SK-N-SH (cell line): ENCODE measurements at regions not wholly inside any gene's neighbourhood (a gene's known extent, or its start where the extent isn't known, plus 50 kb on each side); places are given as distances from the start of the nearest gene placed in this dataset.

ENCODE experiments used
- CTCF ChIA-PET: fragments of 300-600, 350-600 bp; formaldehyde crosslinking; extraction: SDS; loops from one replicate; lab custom pipeline; 2021; lab: Yijun Ruan, JAX
- POLR2A ChIA-PET: fragments of 350-600 bp; sonication (Branson Sonifier 250); formaldehyde crosslinking; extraction: SDS; loops from one replicate; lab custom pipeline; 2020; ENCODE audit warnings: antibody characterized with exemption, inconsistent platforms; lab: Yijun Ruan, JAX
- DNase-seq: peaks from one replicate; pipeline ENCODE4 v3.0.0; 2012
- H2AFZ ChIP-seq: fragments of 200-600 bp; sonication (generic); 2 replicates; pipeline ENCODE4 v1.8.1; 2016; ENCODE audit warnings: antibody characterized with exemption, mild to moderate bottlenecking, low read depth
- H3F3A ChIP-seq: fragments of 200-600 bp; sonication (generic); replicated peaks from 2 replicates; pipeline ENCODE3; 2016; ENCODE audit warnings: antibody characterized with exemption, mild to moderate bottlenecking; ENCODE audit not compliant: insufficient read depth
- H3K27ac ChIP-seq, 2 experiments: fragments of 200-500 bp in 1 of 2; fragments of 200-600 bp in 1 of 2; sonication (Bioruptor generic) in 1 of 2; sonication (generic), shearing (Covaris generic) in 1 of 2; 2 replicates each; pipeline versions ENCODE4 v1.5.1 to v1.6.1; 2014 to 2016; ENCODE audit warnings: low read depth in 2 of 2, inconsistent platforms in 1 of 2, low read length in 1 of 2, mild to moderate bottlenecking in 1 of 2, mixed read lengths in 1 of 2
- H3K27me3 ChIP-seq: fragments of 200-600 bp; sonication (generic), shearing (Covaris generic); 2 replicates; pipeline ENCODE4 v1.6.1; 2016; ENCODE audit warnings: mixed run types; ENCODE audit not compliant: insufficient read depth
- H3K36me3 ChIP-seq, 2 experiments: fragments of 200-500 bp in 1 of 2; fragments of 200-600 bp in 1 of 2; sonication (Bioruptor generic) in 1 of 2; sonication (generic) in 1 of 2; replicated peaks in 1 of 2; 2 replicates each; pipeline versions ENCODE3 to v1.5.1; 2014 to 2016; ENCODE audit warnings: low read length in 1 of 2, mild to moderate bottlenecking in 1 of 2; ENCODE audit not compliant: insufficient read depth in 2 of 2, control insufficient read depth in 1 of 2
- H3K4me1 ChIP-seq, 2 experiments: fragments of 200-500 bp in 1 of 2; fragments of 200-600 bp in 1 of 2; sonication (Bioruptor generic) in 1 of 2; sonication (generic), shearing (Covaris generic) in 1 of 2; 2 replicates each; pipeline versions ENCODE4 v1.5.1 to v1.6.1; 2014 to 2016; ENCODE audit warnings: low read depth in 1 of 2, low read length in 1 of 2, mixed run types in 1 of 2; ENCODE audit not compliant: insufficient read depth in 2 of 2, control insufficient read depth in 1 of 2
- H3K4me2 ChIP-seq: fragments of 200-600 bp; sonication (generic), shearing (Covaris generic); 2 replicates; pipeline ENCODE4 v1.6.1; 2017; ENCODE audit warnings: mixed run types
- H3K4me3 ChIP-seq, 2 experiments: fragments of 200-500 bp in 1 of 2; fragments of 200-600 bp in 1 of 2; sonication (Bioruptor generic) in 1 of 2; sonication (generic), shearing (Covaris generic) in 1 of 2; 2 replicates each; pipeline versions ENCODE4 v1.5.1 to v1.8.1; 2014 to 2016; ENCODE audit warnings: low read depth in 2 of 2, inconsistent platforms in 1 of 2, low read length in 1 of 2, mild to moderate bottlenecking in 1 of 2, mixed read lengths in 1 of 2, moderate library complexity in 1 of 2
- H3K79me2 ChIP-seq: fragments of 200-600 bp; sonication (generic); 2 replicates; pipeline ENCODE4 v1.8.1; 2017; ENCODE audit warnings: mild to moderate bottlenecking; ENCODE audit not compliant: insufficient read depth
- H3K9ac ChIP-seq: fragments of 200-600 bp; sonication (generic); 2 replicates; pipeline ENCODE4 v1.6.1; 2017; ENCODE audit warnings: mixed run types
- H3K9me2 ChIP-seq: fragments of 200-600 bp; sonication (generic); 2 replicates; pipeline ENCODE4 v1.6.1; 2017; ENCODE audit warnings: mixed run types
- H3K9me3 ChIP-seq: fragments of 200-600 bp; sonication (generic); 2 replicates; pipeline ENCODE4 v1.6.1; 2017; ENCODE audit warnings: mixed run types, mild to moderate bottlenecking, moderate library complexity
- H4K20me1 ChIP-seq: fragments of 200-600 bp; sonication (generic); 2 replicates; pipeline ENCODE4 v1.6.1; 2017; ENCODE audit warnings: mild to moderate bottlenecking, mixed run types; ENCODE audit not compliant: insufficient read depth
- CHD2 ChIP-seq: fragments of 150-350 bp; IDR thresholded peaks from 2 replicates; pipeline ENCODE4 v1.6.1; 2018; ENCODE audit warnings: low read length; ENCODE audit not compliant: partially characterized antibody
- ELF1 ChIP-seq: IDR thresholded peaks from 2 replicates; pipeline ENCODE4 v1.4.0; 2012
- FOSL2 ChIP-seq: IDR thresholded peaks from 2 replicates; pipeline ENCODE4 v1.4.0; 2012; ENCODE audit warnings: low read depth, mild to moderate bottlenecking, moderate library complexity, borderline replicate concordance
- FOXJ3 ChIP-seq: sonication (generic); formaldehyde crosslinking; IDR thresholded peaks from 2 replicates; pipeline ENCODE4 v1.5.1; 2020; ENCODE audit warnings: mild to moderate bottlenecking, missing genetic modification reagents
- FOXM1 ChIP-seq: IDR thresholded peaks from 2 replicates; pipeline ENCODE4 v1.4.0; 2012; ENCODE audit warnings: low read depth, mild to moderate bottlenecking
- GABPA ChIP-seq: IDR thresholded peaks from 2 replicates; pipeline ENCODE4 v1.4.0; 2012; ENCODE audit warnings: low read depth, mild to moderate bottlenecking
- GATA2 ChIP-seq: sonication (generic); formaldehyde crosslinking; IDR thresholded peaks from 2 replicates; pipeline ENCODE4 v1.5.0; 2020; ENCODE audit warnings: mild to moderate bottlenecking, missing genetic modification reagents
- JUND ChIP-seq: IDR thresholded peaks from 2 replicates; pipeline ENCODE4 v1.4.0; 2012
- MAX ChIP-seq: IDR thresholded peaks from 2 replicates; pipeline ENCODE4 v1.4.0; 2012; ENCODE audit warnings: low read depth
- NFIC ChIP-seq: IDR thresholded peaks from 2 replicates; pipeline ENCODE4 v1.4.0; 2012; ENCODE audit warnings: borderline replicate concordance
- RCOR1 ChIP-seq: fragments of 150-350 bp; IDR thresholded peaks from 2 replicates; pipeline ENCODE4 v1.6.1; 2017; ENCODE audit warnings: antibody characterized with exemption, low read length
- RXRA ChIP-seq: IDR thresholded peaks from 2 replicates; pipeline ENCODE4 v1.4.0; 2012; ENCODE audit warnings: low read depth, mild to moderate bottlenecking, borderline replicate concordance
- TAF1 ChIP-seq: IDR thresholded peaks from 2 replicates; pipeline ENCODE4 v1.6.1; 2012; ENCODE audit warnings: low read depth, mild to moderate bottlenecking, low read length, moderate library complexity, borderline replicate concordance
- TCF12 ChIP-seq: IDR thresholded peaks from 2 replicates; pipeline ENCODE4 v1.4.0; 2012
- TEAD4 ChIP-seq: IDR thresholded peaks from 2 replicates; pipeline ENCODE4 v1.4.0; 2012; ENCODE audit warnings: mild to moderate bottlenecking, borderline replicate concordance; ENCODE audit not compliant: insufficient read depth
- YY1 ChIP-seq: IDR thresholded peaks from 2 replicates; pipeline ENCODE4 v1.4.0; 2012; ENCODE audit warnings: low read depth, mild to moderate bottlenecking
- ZBTB33 ChIP-seq: IDR thresholded peaks from 2 replicates; pipeline ENCODE4 v1.4.0; 2012; ENCODE audit warnings: low read depth, borderline replicate concordance
- WGBS: methylation state at CpG from one replicate; pipeline ENCODE4 v1.1.6; 2017; ENCODE audit warnings: low lambda C conversion rate; 5-methylcytosine and 5-hydroxymethylcytosine counted together
- TF ChIP-seq, protein P1 (sequence below): fragments of 200-600 bp; sonication (generic); IDR thresholded peaks from 2 replicates; pipeline ENCODE4 v1.6.1; 2017; ENCODE audit warnings: antibody characterized with exemption, mild to moderate bottlenecking, moderate library complexity
- TF ChIP-seq, protein P2 (sequence below): IDR thresholded peaks from 2 replicates; pipeline ENCODE4; 2012
- TF ChIP-seq, protein P3 (sequence below): IDR thresholded peaks from 2 replicates; pipeline ENCODE4 v1.4.0; 2012; ENCODE audit warnings: low read depth, borderline replicate concordance

DNA sequence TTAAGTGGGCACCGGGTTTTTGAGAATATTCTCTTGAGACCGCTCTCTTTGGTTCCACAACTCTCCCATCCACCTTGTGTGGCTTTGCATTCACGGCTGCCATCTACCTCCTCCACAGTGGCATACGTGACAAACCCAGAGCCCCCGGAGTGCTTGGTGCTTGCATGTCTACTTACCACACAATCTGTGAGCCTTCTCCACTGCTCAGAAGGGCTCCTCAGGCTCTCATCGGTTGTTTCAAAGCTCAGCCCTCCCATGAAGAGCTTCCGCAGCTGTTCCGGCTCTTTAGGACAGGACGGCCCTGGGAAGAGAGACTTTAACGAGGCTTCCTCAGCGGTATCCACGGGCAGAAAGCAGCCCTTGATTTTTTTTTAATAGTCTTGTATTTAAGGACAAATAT, 167.6 kb upstream of the ANK2 start:
- Histone ChIP-seq H3K9me3 (no peaks in the 10 kb centered on the region), H3K27me3 (no peaks in the 10 kb centered on the region), H3K4me2 (no peak overlapping the region), H4K20me1 (no peaks in the 10 kb centered on the region), H3K27ac (no peak overlapping the region), H3K4me3 (no peak overlapping the region), H3K4me1 (no peaks in the 10 kb centered on the region; a peak in 2 of 4 replicates), H2AFZ (no peak overlapping the region), H3K79me2 (no peaks in the 10 kb centered on the region), H3F3A (no peaks in the 10 kb centered on the region), H3K9me2 (no peaks in the 10 kb centered on the region), H3K36me3 (no peaks in the 10 kb centered on the region), H3K9ac (no peak overlapping the region)
- ChIA-PET POLR2A (no interaction called here), CTCF (no interaction called here)
- TF ChIP-seq JUND: no peak
- TF ChIP-seq, protein P1, sequence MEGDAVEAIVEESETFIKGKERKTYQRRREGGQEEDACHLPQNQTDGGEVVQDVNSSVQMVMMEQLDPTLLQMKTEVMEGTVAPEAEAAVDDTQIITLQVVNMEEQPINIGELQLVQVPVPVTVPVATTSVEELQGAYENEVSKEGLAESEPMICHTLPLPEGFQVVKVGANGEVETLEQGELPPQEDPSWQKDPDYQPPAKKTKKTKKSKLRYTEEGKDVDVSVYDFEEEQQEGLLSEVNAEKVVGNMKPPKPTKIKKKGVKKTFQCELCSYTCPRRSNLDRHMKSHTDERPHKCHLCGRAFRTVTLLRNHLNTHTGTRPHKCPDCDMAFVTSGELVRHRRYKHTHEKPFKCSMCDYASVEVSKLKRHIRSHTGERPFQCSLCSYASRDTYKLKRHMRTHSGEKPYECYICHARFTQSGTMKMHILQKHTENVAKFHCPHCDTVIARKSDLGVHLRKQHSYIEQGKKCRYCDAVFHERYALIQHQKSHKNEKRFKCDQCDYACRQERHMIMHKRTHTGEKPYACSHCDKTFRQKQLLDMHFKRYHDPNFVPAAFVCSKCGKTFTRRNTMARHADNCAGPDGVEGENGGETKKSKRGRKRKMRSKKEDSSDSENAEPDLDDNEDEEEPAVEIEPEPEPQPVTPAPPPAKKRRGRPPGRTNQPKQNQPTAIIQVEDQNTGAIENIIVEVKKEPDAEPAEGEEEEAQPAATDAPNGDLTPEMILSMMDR: no peak
- TF ChIP-seq TCF12: no peak
- TF ChIP-seq YY1: no peak
- TF ChIP-seq ELF1: no peak
- no peak for TF ChIP-seq FOSL2
- TF ChIP-seq, protein P2, sequence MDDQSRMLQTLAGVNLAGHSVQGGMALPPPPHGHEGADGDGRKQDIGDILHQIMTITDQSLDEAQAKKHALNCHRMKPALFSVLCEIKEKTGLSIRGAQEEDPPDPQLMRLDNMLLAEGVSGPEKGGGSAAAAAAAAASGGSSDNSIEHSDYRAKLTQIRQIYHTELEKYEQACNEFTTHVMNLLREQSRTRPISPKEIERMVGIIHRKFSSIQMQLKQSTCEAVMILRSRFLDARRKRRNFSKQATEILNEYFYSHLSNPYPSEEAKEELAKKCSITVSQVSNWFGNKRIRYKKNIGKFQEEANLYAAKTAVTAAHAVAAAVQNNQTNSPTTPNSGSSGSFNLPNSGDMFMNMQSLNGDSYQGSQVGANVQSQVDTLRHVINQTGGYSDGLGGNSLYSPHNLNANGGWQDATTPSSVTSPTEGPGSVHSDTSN: no peak
- TF ChIP-seq GABPA: no peak
- TF ChIP-seq TAF1: no peak
- TF ChIP-seq ZBTB33: no peak
- no peak for TF ChIP-seq GATA2 (CRISPR knock-in tag)
- no peak for TF ChIP-seq TEAD4
- TF ChIP-seq FOXM1: no peak
- no peak for TF ChIP-seq RXRA
- no peak for TF ChIP-seq RCOR1
- no peak for TF ChIP-seq MAX
- no peak for TF ChIP-seq CHD2
- no peak for TF ChIP-seq NFIC
- no peak for TF ChIP-seq FOXJ3 (CRISPR knock-in tag)
- TF ChIP-seq, protein P3, sequence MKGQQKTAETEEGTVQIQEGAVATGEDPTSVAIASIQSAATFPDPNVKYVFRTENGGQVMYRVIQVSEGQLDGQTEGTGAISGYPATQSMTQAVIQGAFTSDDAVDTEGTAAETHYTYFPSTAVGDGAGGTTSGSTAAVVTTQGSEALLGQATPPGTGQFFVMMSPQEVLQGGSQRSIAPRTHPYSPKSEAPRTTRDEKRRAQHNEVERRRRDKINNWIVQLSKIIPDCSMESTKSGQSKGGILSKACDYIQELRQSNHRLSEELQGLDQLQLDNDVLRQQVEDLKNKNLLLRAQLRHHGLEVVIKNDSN: no peak
- 94% methylated on average over 12 of the region's 12 CpGs for WGBS
- no peak for DNase-seq
